Vagina (tissue), 2 donors: ENCODE measurements at regions not wholly inside any gene's neighbourhood (a gene's known extent, or its start where the extent isn't known, plus 50 kb on each side); places are given as distances from the start of the nearest gene placed in this dataset.

Experiments used
- POLR2A ChIP-seq, 2 donors: fragments of 450-650 bp; IDR thresholded peaks; one replicate each; pipeline ENCODE4 v1.6.1; 2017; ENCODE audit warnings: antibody characterized with exemption in 2 of 2, mild to moderate bottlenecking in 2 of 2, moderate library complexity in 2 of 2
- TF ChIP-seq, protein P1 (sequence below), 3 experiments: fragments of 450-650 bp in 2 of 3; fragments of 200-600 bp in 1 of 3; sonication (generic) in 1 of 3; IDR thresholded peaks; one replicate each; pipeline ENCODE4 v1.5.1; 2017 to 2019; ENCODE audit warnings: antibody characterized with exemption in 3 of 3, mild to moderate bottlenecking in 2 of 3, moderate library complexity in 2 of 3

DNA sequence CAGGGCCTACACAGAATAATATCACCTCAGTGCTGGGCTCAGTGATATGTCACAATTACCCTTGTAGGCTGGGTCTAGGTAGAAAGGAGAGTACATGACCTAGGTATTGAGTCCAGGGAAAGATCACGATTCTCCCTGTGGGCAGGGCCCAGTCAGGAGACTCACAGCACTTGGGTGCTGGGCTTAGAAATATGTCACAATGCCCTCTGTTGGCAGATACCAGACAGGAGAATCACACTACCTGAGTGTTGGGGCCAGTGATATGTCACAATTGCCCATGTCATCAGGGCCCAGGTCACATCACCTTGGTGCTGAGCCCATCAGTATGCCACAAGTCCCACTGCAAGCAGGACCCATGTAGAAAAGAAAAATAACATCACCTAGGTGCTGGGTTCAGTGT, 2105.5 kb downstream of the TP53TG3F start:
- TF ChIP-seq, protein P1, sequence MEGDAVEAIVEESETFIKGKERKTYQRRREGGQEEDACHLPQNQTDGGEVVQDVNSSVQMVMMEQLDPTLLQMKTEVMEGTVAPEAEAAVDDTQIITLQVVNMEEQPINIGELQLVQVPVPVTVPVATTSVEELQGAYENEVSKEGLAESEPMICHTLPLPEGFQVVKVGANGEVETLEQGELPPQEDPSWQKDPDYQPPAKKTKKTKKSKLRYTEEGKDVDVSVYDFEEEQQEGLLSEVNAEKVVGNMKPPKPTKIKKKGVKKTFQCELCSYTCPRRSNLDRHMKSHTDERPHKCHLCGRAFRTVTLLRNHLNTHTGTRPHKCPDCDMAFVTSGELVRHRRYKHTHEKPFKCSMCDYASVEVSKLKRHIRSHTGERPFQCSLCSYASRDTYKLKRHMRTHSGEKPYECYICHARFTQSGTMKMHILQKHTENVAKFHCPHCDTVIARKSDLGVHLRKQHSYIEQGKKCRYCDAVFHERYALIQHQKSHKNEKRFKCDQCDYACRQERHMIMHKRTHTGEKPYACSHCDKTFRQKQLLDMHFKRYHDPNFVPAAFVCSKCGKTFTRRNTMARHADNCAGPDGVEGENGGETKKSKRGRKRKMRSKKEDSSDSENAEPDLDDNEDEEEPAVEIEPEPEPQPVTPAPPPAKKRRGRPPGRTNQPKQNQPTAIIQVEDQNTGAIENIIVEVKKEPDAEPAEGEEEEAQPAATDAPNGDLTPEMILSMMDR (IDR thresholded peaks at IDR 0.05), result no peak
- TF ChIP-seq POLR2A (IDR thresholded peaks at IDR 0.05), result no peak
